ENCODE measurements at regions not wholly inside any gene's neighbourhood (a gene's known extent, or its start where the extent isn't known, plus 50 kb on each side); places are given as distances from the start of the nearest gene placed in this dataset.

DNA sequence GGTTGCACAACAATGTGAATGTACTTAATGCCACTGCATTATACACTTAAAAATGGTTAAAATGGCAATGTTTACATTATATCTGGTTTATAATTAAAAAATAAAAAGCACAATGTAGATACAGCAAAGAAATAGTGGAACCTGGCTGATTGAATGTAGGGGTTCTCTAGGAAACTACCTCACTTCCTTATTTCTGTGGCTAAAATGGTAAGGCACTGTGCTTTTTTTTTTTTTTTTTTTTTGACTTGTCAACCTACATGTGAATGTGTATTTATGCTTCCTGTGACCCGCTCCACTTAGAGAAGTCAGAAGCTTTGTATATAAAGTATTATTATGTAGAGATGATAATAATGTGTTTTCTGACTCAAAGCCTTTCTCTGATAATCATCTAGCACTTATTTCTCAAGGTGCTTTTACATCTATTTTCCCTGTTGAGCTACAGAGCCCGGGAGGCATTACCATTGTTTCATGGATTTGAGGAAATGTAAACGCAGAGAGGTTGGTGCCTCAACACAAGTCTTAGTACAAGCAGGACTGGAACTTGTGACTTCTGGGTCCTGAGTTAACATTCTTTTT lies 55.0 kb downstream of the SOX4 start:
- no peak overlapping the region for H3K4me3 ChIP-seq (ENCODE audit: low read depth in 1 of 2, low read length in 2 of 2)
- no peaks in the 10 kb centered on the region for H4K20me1 ChIP-seq (ENCODE audit: insufficient read depth, low read length)
- H3K27me3 ChIP-seq (ENCODE audit: insufficient read depth, low read length, poor library complexity): no peaks in the 10 kb centered on the region
- peaks cover 8% of the 10 kb centered on the region for H3K4me1 ChIP-seq (ENCODE audit: insufficient read depth, low read length)
- ATAC-seq (ENCODE audit: insufficient read depth, low read depth) (no peak), DNase-seq (no peak)
- no peak overlapping the region for H3K27ac ChIP-seq (ENCODE audit: low read length)
- H2AFZ ChIP-seq (ENCODE audit: low read depth, low read length): peak overlapping the region; percentile 19; the same call in 1 of the 2 replicates
- no peaks in the 10 kb centered on the region for H3K9me3 ChIP-seq (ENCODE audit: insufficient read depth, low read length, severe bottlenecking)
- no peak for TF ChIP-seq EZH2 (IDR thresholded peaks at IDR 0.05; ENCODE audit: borderline replicate concordance, low read depth, low read length, severe bottlenecking)
- no peak for TF ChIP-seq CTCF (IDR thresholded peaks at IDR 0.05; ENCODE audit: borderline replicate concordance, extremely low read depth, low read length, poor library complexity, severe bottlenecking)
- H3K79me2 ChIP-seq (ENCODE audit: insufficient read depth, low read length): no peaks in the 10 kb centered on the region
- no peaks in the 10 kb centered on the region for H3K36me3 ChIP-seq (ENCODE audit: insufficient read depth, low read length)
- H3K4me2 ChIP-seq (ENCODE audit: insufficient read depth, low read length): no peak overlapping the region
- H3K9ac ChIP-seq (ENCODE audit: low read depth, low read length): no peak overlapping the region

DNA sequence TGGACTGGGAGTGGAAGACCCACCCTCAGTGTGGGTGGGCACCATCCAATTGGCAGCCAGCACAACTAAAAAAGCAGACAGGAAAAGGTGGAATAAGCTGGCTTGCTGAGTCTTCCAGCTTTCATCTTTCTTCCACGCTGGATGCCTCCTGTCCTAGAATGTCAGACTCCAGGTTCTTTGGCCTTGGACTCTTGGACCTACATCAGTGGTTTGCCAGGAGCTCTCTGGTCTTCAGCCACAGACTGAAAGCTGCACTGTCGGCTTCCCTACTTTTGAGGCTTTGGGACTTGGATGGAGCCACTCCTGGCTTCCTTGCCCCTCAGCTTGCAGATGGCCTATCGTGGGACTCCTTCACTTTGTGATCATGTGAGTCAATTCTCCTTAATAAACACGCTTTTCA lies 59.8 kb downstream of the SOX4 start:
- Histone ChIP-seq H3K4me2 (ENCODE audit: insufficient read depth, low read length) (no peak overlapping the region), H3K4me3 (ENCODE audit: low read depth in 1 of 2, low read length in 2 of 2) (no peak overlapping the region), H3K27ac (ENCODE audit: low read length) (no peak overlapping the region), H3K36me3 (ENCODE audit: insufficient read depth, low read length) (no peaks in the 10 kb centered on the region), H2AFZ (ENCODE audit: low read depth, low read length) (no peak overlapping the region), H3K9ac (ENCODE audit: low read depth, low read length) (no peak overlapping the region), H3K9me3 (ENCODE audit: insufficient read depth, low read length, severe bottlenecking) (no peaks in the 10 kb centered on the region), H3K27me3 (ENCODE audit: insufficient read depth, low read length, poor library complexity) (no peaks in the 10 kb centered on the region), H4K20me1 (ENCODE audit: insufficient read depth, low read length) (no peaks in the 10 kb centered on the region), H3K4me1 (ENCODE audit: insufficient read depth, low read length) (peaks cover 7% of the 10 kb centered on the region), H3K79me2 (ENCODE audit: insufficient read depth, low read length) (no peaks in the 10 kb centered on the region)
- TF ChIP-seq EZH2 (IDR thresholded peaks at IDR 0.05; ENCODE audit: borderline replicate concordance, low read depth, low read length, severe bottlenecking) (no peak), CTCF (IDR thresholded peaks at IDR 0.05; ENCODE audit: borderline replicate concordance, extremely low read depth, low read length, poor library complexity, severe bottlenecking) (no peak)
- ATAC-seq (ENCODE audit: insufficient read depth, low read depth) (no peak), DNase-seq (no peak)

GRCh38 chr6:21653905-21654304 lies 60.4 kb downstream of the SOX4 start:
- Histone ChIP-seq H3K27me3 (ENCODE audit: insufficient read depth, low read length, poor library complexity) (no peaks in the 10 kb centered on the region), H3K9me3 (ENCODE audit: insufficient read depth, low read length, severe bottlenecking) (no peaks in the 10 kb centered on the region), H3K27ac (ENCODE audit: low read length) (no peak overlapping the region), H3K36me3 (ENCODE audit: insufficient read depth, low read length) (no peaks in the 10 kb centered on the region), H3K9ac (ENCODE audit: low read depth, low read length) (no peak overlapping the region), H3K79me2 (ENCODE audit: insufficient read depth, low read length) (no peaks in the 10 kb centered on the region), H3K4me1 (ENCODE audit: insufficient read depth, low read length) (peaks cover 1% of the 10 kb centered on the region), H3K4me3 (ENCODE audit: low read depth in 1 of 2, low read length in 2 of 2) (no peak overlapping the region), H4K20me1 (ENCODE audit: insufficient read depth, low read length) (no peaks in the 10 kb centered on the region), H2AFZ (ENCODE audit: low read depth, low read length) (no peak overlapping the region), H3K4me2 (ENCODE audit: insufficient read depth, low read length) (no peak overlapping the region)
- no peak for TF ChIP-seq CTCF (IDR thresholded peaks at IDR 0.05; ENCODE audit: borderline replicate concordance, extremely low read depth, low read length, poor library complexity, severe bottlenecking)
- no peak for TF ChIP-seq EZH2 (IDR thresholded peaks at IDR 0.05; ENCODE audit: borderline replicate concordance, low read depth, low read length, severe bottlenecking)
- ATAC-seq (ENCODE audit: insufficient read depth, low read depth) (no peak), DNase-seq (no peak)

DNA sequence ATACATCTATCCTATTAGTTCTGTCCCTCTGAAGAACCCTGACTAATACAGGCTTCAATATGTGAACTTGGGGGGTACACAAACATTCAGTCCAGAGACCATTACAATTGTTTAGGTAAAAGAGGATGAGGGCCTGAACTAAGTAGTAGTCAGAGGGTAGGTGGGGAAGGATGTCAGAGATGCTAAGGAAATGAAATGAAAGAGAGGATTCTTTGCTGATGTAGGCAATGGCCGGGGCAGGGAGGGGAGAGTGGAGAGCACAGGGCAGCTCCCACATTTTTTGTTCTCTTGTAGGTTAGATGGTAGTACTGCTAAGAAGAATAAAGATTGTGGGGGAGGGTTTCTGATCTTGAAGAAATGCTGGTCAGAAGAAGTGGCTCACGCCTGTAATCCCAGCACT lies 60.8 kb downstream of the SOX4 start:
- H2AFZ ChIP-seq (ENCODE audit: low read depth, low read length): no peak overlapping the region
- ATAC-seq (ENCODE audit: insufficient read depth, low read depth): no peak
- no peak for TF ChIP-seq EZH2 (IDR thresholded peaks at IDR 0.05; ENCODE audit: borderline replicate concordance, low read depth, low read length, severe bottlenecking)
- no peak for TF ChIP-seq CTCF (IDR thresholded peaks at IDR 0.05; ENCODE audit: borderline replicate concordance, extremely low read depth, low read length, poor library complexity, severe bottlenecking)

More for the DNA sequence above, 60.8 kb downstream of the SOX4 start:
- H3K4me2 ChIP-seq (ENCODE audit: insufficient read depth, low read length): no peak overlapping the region
- H3K27me3 ChIP-seq (ENCODE audit: insufficient read depth, low read length, poor library complexity): no peaks in the 10 kb centered on the region
- no peaks in the 10 kb centered on the region for H3K9me3 ChIP-seq (ENCODE audit: insufficient read depth, low read length, severe bottlenecking)
- no peaks in the 10 kb centered on the region for H4K20me1 ChIP-seq (ENCODE audit: insufficient read depth, low read length)
- H3K9ac ChIP-seq (ENCODE audit: low read depth, low read length): no peak overlapping the region
- H3K36me3 ChIP-seq (ENCODE audit: insufficient read depth, low read length): no peaks in the 10 kb centered on the region
- H3K79me2 ChIP-seq (ENCODE audit: insufficient read depth, low read length): no peaks in the 10 kb centered on the region
- DNase-seq: no peak
- no peaks in the 10 kb centered on the region for H3K4me1 ChIP-seq (ENCODE audit: insufficient read depth, low read length)
- H3K27ac ChIP-seq (ENCODE audit: low read length): no peak overlapping the region
- no peak overlapping the region for H3K4me3 ChIP-seq (ENCODE audit: low read depth in 1 of 2, low read length in 2 of 2)
